Endothelial cell of umbilical vein (primary cell): ENCODE measurements at regions not wholly inside any gene's neighbourhood (a gene's known extent, or its start where the extent isn't known, plus 50 kb on each side); places are given as distances from the start of the nearest gene placed in this dataset.

ENCODE experiments used
- BruUV-seq: library from RNA; stranded (reverse); fragments of 400-500 nt; replicated peaks from 2 replicates; lab custom pipeline; 2021; lab: Mats Ljungman, UMichigan
- CTCF ChIA-PET: fragments of 300-600, 350-600 bp; sonication (Branson Sonifier 250); formaldehyde crosslinking; loops from one replicate; lab custom pipeline; 2021; ENCODE audit warnings: antibody characterized with exemption, inconsistent platforms; lab: Charles Lee
- POLR2A ChIA-PET: fragments of 300-600, 350-600 bp; sonication (Branson Sonifier 250); formaldehyde crosslinking; loops from one replicate; lab custom pipeline; 2021; ENCODE audit warnings: antibody characterized with exemption, inconsistent platforms; lab: Charles Lee
- DNase-seq: peaks from one replicate; pipeline ENCODE4 v3.0.0-alpha.2; 2011; ENCODE audit warnings: low read depth, low spot score
- FAIRE-seq: peaks from 2 replicates; lab custom pipeline; 2011; peaks lifted over from hg19 to GRCh38; lab: Jason Lieb, UNC
- H2AFZ ChIP-seq: 2 replicates; pipeline ENCODE4 v1.6.0; 2012; ENCODE audit warnings: low read depth, low read length, control low read depth, inconsistent platforms
- H3K27ac ChIP-seq: 2 replicates; pipeline ENCODE4 v1.5.1; 2011; ENCODE audit warnings: low read depth, mild to moderate bottlenecking, control low read depth, low read length, moderate library complexity; ENCODE audit not compliant: insufficient read depth
- H3K27me3 ChIP-seq, 2 experiments: 2 replicates each; pipeline versions ENCODE4 v1.6.0 to v1.6.1; 2011; ENCODE audit warnings: low read length in 2 of 2, mixed read lengths in 1 of 2; ENCODE audit not compliant: control insufficient read depth in 2 of 2, insufficient read depth in 2 of 2
- H3K36me3 ChIP-seq, 2 experiments: 2 replicates in 1 of 2; 3 replicates in 1 of 2; pipeline ENCODE4 v1.5.1; 2011; ENCODE audit warnings: low read length in 2 of 2, mild to moderate bottlenecking in 1 of 2, moderate library complexity in 1 of 2; ENCODE audit not compliant: control insufficient read depth in 2 of 2, insufficient read depth in 2 of 2; ENCODE audit errors: extremely low read depth in 1 of 2
- H3K4me1 ChIP-seq: 3 replicates; pipeline ENCODE4 v1.5.1; 2011; ENCODE audit warnings: mild to moderate bottlenecking, low read length; ENCODE audit not compliant: control insufficient read depth, insufficient read depth; ENCODE audit errors: extremely low read depth
- H3K4me2 ChIP-seq: 2 replicates; pipeline ENCODE4 v1.6.1; 2011; ENCODE audit warnings: low read length, control low read depth, mixed read lengths; ENCODE audit not compliant: insufficient read depth
- H3K4me3 ChIP-seq, 3 experiments: fragments of 200-600 bp in 1 of 3; sonication (generic), shearing (Covaris generic) in 1 of 3; replicated peaks in 1 of 3; 2 replicates each; pipeline ENCODE4 v1.5.1; 2011 to 2016; ENCODE audit warnings: control low read depth in 3 of 3, low read length in 3 of 3, mild to moderate bottlenecking in 2 of 3, inconsistent platforms in 1 of 3, low read depth in 1 of 3, moderate library complexity in 1 of 3; ENCODE audit not compliant: insufficient read depth in 1 of 3
- H3K79me2 ChIP-seq: 2 replicates; pipeline ENCODE4 v1.6.0; 2012; ENCODE audit warnings: low read length, inconsistent platforms; ENCODE audit not compliant: control insufficient read depth, insufficient read depth
- H3K9ac ChIP-seq: replicated peaks from 2 replicates; pipeline ENCODE3; 2011; ENCODE audit warnings: low read length, control low read depth; ENCODE audit not compliant: insufficient read depth; ENCODE audit errors: extremely low read depth
- H3K9me1 ChIP-seq: replicated peaks from 3 replicates; pipeline ENCODE4 v1.6.0; 2011; ENCODE audit warnings: mild to moderate bottlenecking, low read length; ENCODE audit not compliant: control insufficient read depth, insufficient read depth; ENCODE audit errors: extremely low read depth
- H3K9me3 ChIP-seq: replicated peaks from 2 replicates; pipeline ENCODE4 v1.5.1; 2012; ENCODE audit warnings: low read length, inconsistent platforms; ENCODE audit not compliant: control insufficient read depth, insufficient read depth
- H4K20me1 ChIP-seq: replicated peaks from 2 replicates; pipeline ENCODE3; 2011; ENCODE audit warnings: mild to moderate bottlenecking, low read length; ENCODE audit not compliant: control insufficient read depth, insufficient read depth; ENCODE audit errors: extremely low read depth
- FOS ChIP-seq: IDR thresholded peaks from 2 replicates; pipeline ENCODE4 v1.6.1; 2011; ENCODE audit warnings: mild to moderate bottlenecking, low read length, moderate library complexity, borderline replicate concordance; ENCODE audit not compliant: insufficient read depth
- GATA2 ChIP-seq: IDR thresholded peaks from 2 replicates; pipeline ENCODE4 v1.7.0; 2011; ENCODE audit warnings: low read depth, mild to moderate bottlenecking, moderate library complexity, mixed read lengths, low read length; ENCODE audit not compliant: insufficient read length, insufficient read depth
- JUN ChIP-seq: IDR thresholded peaks from 2 replicates; pipeline ENCODE4 v1.6.1; 2011; ENCODE audit warnings: borderline replicate concordance, low read depth; ENCODE audit not compliant: insufficient read length, insufficient read depth
- MYC ChIP-seq: IDR thresholded peaks from one replicate; pipeline ENCODE4 v1.6.1; 2011; ENCODE audit warnings: mild to moderate bottlenecking, low read depth, low read length
- POLR2A ChIP-seq: IDR thresholded peaks from 2 replicates; pipeline ENCODE4 v1.6.1; 2012; ENCODE audit warnings: low read depth, mild to moderate bottlenecking, control low read depth, low read length
- dilution Hi-C: fragments of 300-500 bp; cut with MboI; formaldehyde crosslinking; loops from one replicate; pipeline ENCODE4 v1.15.0; 2019; ENCODE audit warnings: low sequenced_read_pairs; ENCODE audit not compliant: extremely low pct_ligation_motif_present
- intact Hi-C: fragments of 100-400 bp; cut with micrococcal nuclease; formaldehyde crosslinking; loops from one replicate; pipeline ENCODE4 v1.10.0; 2022
- TF ChIP-seq, protein P1 (sequence below), 2 donors: IDR thresholded peaks; 1 replicate in 1 of 2; 2 replicates in 1 of 2; pipeline ENCODE4 v1.5.1; 2011; ENCODE audit warnings: low read length in 2 of 2, mild to moderate bottlenecking in 2 of 2, moderate library complexity in 2 of 2, control low read depth in 1 of 2, inconsistent platforms in 1 of 2, low read depth in 1 of 2; ENCODE audit not compliant: insufficient read depth in 1 of 2; ENCODE audit errors: extremely low read depth in 1 of 2
- TF ChIP-seq, protein P2 (sequence below): IDR thresholded peaks from 2 replicates; pipeline ENCODE4 v1.6.1; 2011; ENCODE audit not compliant: insufficient read depth, insufficient read length

DNA sequence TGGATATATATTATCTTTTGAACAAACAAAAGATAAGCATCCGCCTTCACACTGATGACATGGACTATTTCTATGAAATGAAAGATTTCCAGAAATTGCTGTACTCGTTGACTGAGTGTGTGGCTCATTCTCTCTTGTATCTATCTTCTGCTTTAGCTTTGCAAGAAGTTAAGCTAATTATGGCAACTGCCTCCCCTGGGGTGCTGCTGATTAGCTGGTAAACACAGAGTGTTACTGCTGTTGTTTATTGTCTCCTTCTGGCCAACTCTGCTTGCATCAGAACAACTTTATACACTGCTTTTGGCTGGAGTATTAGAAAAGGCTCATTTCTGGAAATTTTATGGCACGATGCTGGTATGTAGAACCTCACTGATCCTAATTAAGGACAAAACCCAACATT, 95.6 kb upstream of the SNX7 start:
- dilution Hi-C loops: no loop called here

More for the DNA sequence above, 95.6 kb upstream of the SNX7 start:
- Histone ChIP-seq H3K27me3 (peaks cover 2 to 10% of the 10 kb centered on the region in 2 experiments), H4K20me1 (no peaks in the 10 kb centered on the region), H3K9me3 (no peaks in the 10 kb centered on the region), H3K9me1 (no peaks in the 10 kb centered on the region), H3K36me3 (no peaks in the 10 kb centered on the region), H3K79me2 (no peaks in the 10 kb centered on the region), H3K4me1 (no peaks in the 10 kb centered on the region), H3K4me2 (no peak overlapping the region), H3K27ac (no peak overlapping the region), H3K9ac (no peak overlapping the region), H2AFZ (no peak overlapping the region), H3K4me3 (no peak overlapping the region)
- FAIRE-seq: no peak
- no peak for TF ChIP-seq MYC
- TF ChIP-seq GATA2: no peak
- TF ChIP-seq, protein P1, sequence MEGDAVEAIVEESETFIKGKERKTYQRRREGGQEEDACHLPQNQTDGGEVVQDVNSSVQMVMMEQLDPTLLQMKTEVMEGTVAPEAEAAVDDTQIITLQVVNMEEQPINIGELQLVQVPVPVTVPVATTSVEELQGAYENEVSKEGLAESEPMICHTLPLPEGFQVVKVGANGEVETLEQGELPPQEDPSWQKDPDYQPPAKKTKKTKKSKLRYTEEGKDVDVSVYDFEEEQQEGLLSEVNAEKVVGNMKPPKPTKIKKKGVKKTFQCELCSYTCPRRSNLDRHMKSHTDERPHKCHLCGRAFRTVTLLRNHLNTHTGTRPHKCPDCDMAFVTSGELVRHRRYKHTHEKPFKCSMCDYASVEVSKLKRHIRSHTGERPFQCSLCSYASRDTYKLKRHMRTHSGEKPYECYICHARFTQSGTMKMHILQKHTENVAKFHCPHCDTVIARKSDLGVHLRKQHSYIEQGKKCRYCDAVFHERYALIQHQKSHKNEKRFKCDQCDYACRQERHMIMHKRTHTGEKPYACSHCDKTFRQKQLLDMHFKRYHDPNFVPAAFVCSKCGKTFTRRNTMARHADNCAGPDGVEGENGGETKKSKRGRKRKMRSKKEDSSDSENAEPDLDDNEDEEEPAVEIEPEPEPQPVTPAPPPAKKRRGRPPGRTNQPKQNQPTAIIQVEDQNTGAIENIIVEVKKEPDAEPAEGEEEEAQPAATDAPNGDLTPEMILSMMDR (IDR thresholded peaks at IDR 0.05; ENCODE audit: extremely low read depth in 1 of 2, insufficient read depth in 1 of 2, low read depth in 1 of 2, low read length in 2 of 2): no peak
- TF ChIP-seq FOS: no peak
- no peak for TF ChIP-seq POLR2A
- TF ChIP-seq JUN: no peak
- TF ChIP-seq, protein P2, sequence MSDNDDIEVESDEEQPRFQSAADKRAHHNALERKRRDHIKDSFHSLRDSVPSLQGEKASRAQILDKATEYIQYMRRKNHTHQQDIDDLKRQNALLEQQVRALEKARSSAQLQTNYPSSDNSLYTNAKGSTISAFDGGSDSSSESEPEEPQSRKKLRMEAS: no peak
- DNase-seq: no peak
- CTCF ChIA-PET: interaction anchor here (1.4 kb wide), 1 partner anchor 34 kb away, joined by 3 read pairs; no protein-coding TSS in a partner anchor
- POLR2A ChIA-PET: no interaction called here
- intact Hi-C loops: no loop called here
- BruUV-seq: no TSS peak
